H9 (cell line): ENCODE measurements at regions not wholly inside any gene's neighbourhood (a gene's known extent, or its start where the extent isn't known, plus 50 kb on each side); places are given as distances from the start of the nearest gene placed in this dataset.

Source experiments
- DNase-seq: peaks from one replicate; pipeline ENCODE4 v3.0.0-alpha.2; 2017
- H2AFZ ChIP-seq: one replicate; pipeline ENCODE4 v1.6.1; 2013; ENCODE audit warnings: mild to moderate bottlenecking, low read length, control low read depth, moderate library complexity
- H2AK5ac ChIP-seq: 2 replicates; pipeline ENCODE4 v1.6.1; 2013; ENCODE audit warnings: low read length, control low read depth, mixed read lengths; ENCODE audit not compliant: insufficient read length
- H2BK120ac ChIP-seq: one replicate; pipeline ENCODE4 v1.6.1; 2013; ENCODE audit warnings: low read depth, mild to moderate bottlenecking, low read length, control low read depth, inconsistent platforms; ENCODE audit not compliant: poor library complexity, severe bottlenecking
- H2BK12ac ChIP-seq: 2 replicates; pipeline ENCODE4 v1.6.1; 2013; ENCODE audit warnings: low read length, control low read depth, mixed read lengths, low read depth; ENCODE audit not compliant: insufficient read length
- H2BK15ac ChIP-seq: 2 replicates; pipeline ENCODE4 v1.6.1; 2013; ENCODE audit warnings: low read depth, low read length, control low read depth
- H2BK20ac ChIP-seq: one replicate; pipeline ENCODE4 v1.6.1; 2013; ENCODE audit warnings: low read depth, mild to moderate bottlenecking, low read length, control low read depth, inconsistent platforms; ENCODE audit not compliant: poor library complexity, severe bottlenecking
- H2BK5ac ChIP-seq: 2 replicates; pipeline ENCODE4 v1.6.1; 2013; ENCODE audit warnings: low read length, control low read depth, mixed read lengths; ENCODE audit not compliant: insufficient read length
- H3K14ac ChIP-seq: 2 replicates; pipeline ENCODE4 v1.6.1; 2013; ENCODE audit warnings: low read length, control low read depth; ENCODE audit not compliant: insufficient read depth
- H3K18ac ChIP-seq: 2 replicates; pipeline ENCODE4 v1.6.1; 2013; ENCODE audit warnings: low read depth, mild to moderate bottlenecking, mixed read lengths, low read length, control low read depth; ENCODE audit not compliant: insufficient read length
- H3K23ac ChIP-seq: 2 replicates; pipeline ENCODE4 v1.6.1; 2013; ENCODE audit warnings: low read length, control low read depth, mixed read lengths, low read depth; ENCODE audit not compliant: insufficient read length
- H3K23me2 ChIP-seq: 2 replicates; pipeline ENCODE4 v1.6.1; 2013; ENCODE audit warnings: low read depth, mild to moderate bottlenecking, mixed read lengths, low read length, control low read depth; ENCODE audit not compliant: insufficient read length, poor library complexity, severe bottlenecking
- H3K27ac ChIP-seq: 2 replicates; pipeline ENCODE4 v1.5.1; 2013; ENCODE audit warnings: low read length, control low read depth, mixed read lengths, low read depth; ENCODE audit not compliant: insufficient read length
- H3K27me3 ChIP-seq: 2 replicates; pipeline ENCODE4 v1.6.1; 2013; ENCODE audit warnings: low read length, control low read depth, inconsistent platforms; ENCODE audit not compliant: insufficient read depth
- H3K4ac ChIP-seq: 2 replicates; pipeline ENCODE4 v1.6.1; 2013; ENCODE audit warnings: low read depth, mild to moderate bottlenecking, control low read depth, inconsistent platforms, low read length, moderate library complexity
- H3K4me1 ChIP-seq: 2 replicates; pipeline ENCODE4 v1.6.1; 2013; ENCODE audit warnings: low read length, control low read depth, inconsistent platforms; ENCODE audit not compliant: insufficient read depth
- H3K4me2 ChIP-seq: 2 replicates; pipeline ENCODE4 v1.6.1; 2013; ENCODE audit warnings: low read length, control low read depth, mixed read lengths; ENCODE audit not compliant: insufficient read length, insufficient read depth
- H3K56ac ChIP-seq: 2 replicates; pipeline ENCODE4 v1.6.1; 2013; ENCODE audit warnings: low read depth, mild to moderate bottlenecking, mixed read lengths, low read length, control low read depth; ENCODE audit not compliant: insufficient read length
- H3K79me1 ChIP-seq: 2 replicates; pipeline ENCODE4 v1.6.1; 2013; ENCODE audit warnings: low read depth, mild to moderate bottlenecking, moderate library complexity, low read length, control low read depth, inconsistent platforms; ENCODE audit not compliant: insufficient read depth, poor library complexity, severe bottlenecking
- H3K79me2 ChIP-seq: 2 replicates; pipeline ENCODE4 v1.6.1; 2013; ENCODE audit warnings: low read length, control low read depth, inconsistent platforms; ENCODE audit not compliant: insufficient read depth
- H3K9ac ChIP-seq: 2 replicates; pipeline ENCODE4 v1.6.1; 2013; ENCODE audit warnings: low read length, control low read depth, mixed read lengths; ENCODE audit not compliant: insufficient read length; ENCODE audit errors: extremely low read depth
- H3K9me3 ChIP-seq: one replicate; pipeline ENCODE4 v1.6.1; 2013; ENCODE audit warnings: low read depth, low read length, inconsistent platforms; ENCODE audit not compliant: control insufficient read depth
- H3T11ph ChIP-seq: one replicate; pipeline ENCODE4 v1.6.1; 2013; ENCODE audit warnings: mild to moderate bottlenecking, low read length, control low read depth, inconsistent platforms
- H4K20me1 ChIP-seq: one replicate; pipeline ENCODE4 v1.6.1; 2013; ENCODE audit not compliant: control insufficient read depth, insufficient read length, insufficient read depth
- H4K5ac ChIP-seq: 2 replicates; pipeline ENCODE4 v1.6.1; 2013; ENCODE audit warnings: low read depth, mild to moderate bottlenecking, mixed read lengths, low read length, control low read depth; ENCODE audit not compliant: insufficient read length
- H4K8ac ChIP-seq: replicated peaks from 2 replicates; pipeline ENCODE4 v1.6.1; 2013; ENCODE audit warnings: low read length, control low read depth, mixed read lengths, low read depth; ENCODE audit not compliant: insufficient read length
- H4K91ac ChIP-seq: 2 replicates; pipeline ENCODE4 v1.6.1; 2013; ENCODE audit warnings: low read depth, mild to moderate bottlenecking, moderate library complexity, mixed read lengths, low read length, control low read depth; ENCODE audit not compliant: insufficient read length
- H3K27ac Mint-ChIP-seq, 3 experiments: 2 replicates in 2 of 3; 3 replicates in 1 of 3; pipeline ENCODE4 v1.8.0; 2020 to 2021; ENCODE audit warnings: mixed read lengths in 3 of 3, mild to moderate bottlenecking in 1 of 3, moderate library complexity in 1 of 3
- H3K27me3 Mint-ChIP-seq: 2 replicates; pipeline ENCODE4 v1.8.0; 2021; ENCODE audit warnings: low read depth, mild to moderate bottlenecking, moderate library complexity, mixed read lengths
- H3K36me3 Mint-ChIP-seq, 3 experiments: 2 replicates in 2 of 3; 3 replicates in 1 of 3; pipeline ENCODE4 v1.8.0; 2020 to 2021; ENCODE audit warnings: low read depth in 3 of 3, mixed read lengths in 3 of 3; ENCODE audit not compliant: insufficient read depth in 1 of 3
- H3K4me1 Mint-ChIP-seq, 2 experiments: 2 replicates each; pipeline ENCODE4 v1.8.0; 2020; ENCODE audit warnings: mixed read lengths in 2 of 2
- H3K4me3 Mint-ChIP-seq, 2 experiments: 2 replicates in 1 of 2; 3 replicates in 1 of 2; pipeline ENCODE4 v1.8.0; 2020 to 2021; ENCODE audit warnings: mild to moderate bottlenecking in 2 of 2, mixed read lengths in 2 of 2, moderate library complexity in 1 of 2
- H3K9me3 Mint-ChIP-seq, 2 experiments: 2 replicates in 1 of 2; 3 replicates in 1 of 2; pipeline ENCODE4 v1.8.0; 2020; ENCODE audit warnings: mild to moderate bottlenecking in 2 of 2, mixed read lengths in 2 of 2, moderate library complexity in 1 of 2
- CTCF ChIP-seq: fragments of 200-600 bp; sonication (generic); conservative IDR thresholded peaks from 3 replicates; pipeline ENCODE4 v1.8.0; 2021; ENCODE audit warnings: antibody characterized with exemption, mild to moderate bottlenecking
- WGBS: extraction: QIAGEN DNeasy Blood & Tissue Kit; methylation state at CpG from one replicate; pipeline ENCODE4 v1.1.7; 2013; ENCODE audit warnings: missing lambda C conversion rate, low lambda C conversion rate, mixed read lengths; ENCODE audit not compliant: insufficient read length; ENCODE audit errors: extremely low coverage; 5-methylcytosine and 5-hydroxymethylcytosine counted together

DNA sequence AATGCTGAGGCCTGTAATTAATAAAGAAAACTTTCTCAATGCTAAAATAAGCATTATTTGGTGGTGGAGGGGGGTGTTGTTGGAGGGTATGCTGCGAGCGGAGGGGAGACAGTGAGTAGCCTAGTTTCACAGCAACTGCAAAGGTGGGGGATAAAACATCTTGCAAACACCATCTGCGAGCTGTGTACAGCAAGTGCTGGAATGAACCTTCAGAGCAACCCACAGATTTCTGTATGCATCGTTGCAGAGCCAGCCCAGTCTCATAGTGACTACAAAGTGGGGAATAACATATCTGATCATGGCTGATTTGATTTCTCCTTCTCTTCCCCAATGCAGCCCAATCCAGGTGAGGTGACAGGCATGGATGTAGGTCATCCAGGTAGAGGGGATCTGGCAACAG is 80.7 kb upstream of the COG2 start:
- no peak overlapping the region for H3K56ac ChIP-seq
- WGBS = no CpG with 5 or more reads among the region's 4 CpGs
- no peak for TF ChIP-seq CTCF

More for the DNA sequence above, 80.7 kb upstream of the COG2 start:
- Histone ChIP-seq H3K4me1 (no peaks in the 10 kb centered on the region), H3K4ac (no peak overlapping the region), H4K91ac (no peak overlapping the region), H3K9ac (no peak overlapping the region), H4K20me1 (no peaks in the 10 kb centered on the region), H3K18ac (no peak overlapping the region), H3K79me2 (no peaks in the 10 kb centered on the region), H4K5ac (no peak overlapping the region), H3K14ac (no peak overlapping the region), H2BK20ac (no peak overlapping the region), H2BK15ac (no peak overlapping the region), H3T11ph (no peak overlapping the region), H3K27ac (no peak overlapping the region), H2BK12ac (no peak overlapping the region), H4K8ac (no peak overlapping the region), H3K23ac (no peak overlapping the region), H2BK120ac (no peak overlapping the region), H2AK5ac (no peak overlapping the region), H2BK5ac (no peak overlapping the region), H3K4me2 (no peak overlapping the region), H3K27me3 (no peaks in the 10 kb centered on the region; the same call in 1 of the 2 replicates), H3K79me1 (no peaks in the 10 kb centered on the region), H3K23me2 (no peaks in the 10 kb centered on the region), H3K9me3 (no peaks in the 10 kb centered on the region), H2AFZ (no peak overlapping the region)
- no peak for DNase-seq
- H3K4me3 Mint-ChIP-seq = no peak overlapping the region
- peaks cover 4% of the 10 kb centered on the region in 2 experiments; a peak in 2 of 4 replicates for H3K4me1 Mint-ChIP-seq
- H3K9me3 Mint-ChIP-seq = no peaks in the 10 kb centered on the region
- H3K27me3 Mint-ChIP-seq = peaks cover 19% of the 10 kb centered on the region
- no peak overlapping the region; a peak in 1 of 7 replicates for H3K27ac Mint-ChIP-seq
- no peaks in the 10 kb centered on the region for H3K36me3 Mint-ChIP-seq
